ENCODE measurements at regions not wholly inside any gene's neighbourhood (a gene's known extent, or its start where the extent isn't known, plus 50 kb on each side); places are given as distances from the start of the nearest gene placed in this dataset.
"Not testable (repeated sequence)": the region's sequence is repeated elsewhere in the genome, so short reads cannot be mapped to it uniquely, and the experiment has no call there.

- DNase-seq (ENCODE audit: low read depth in 1 of 2, low spot score in 1 of 2), result no peak
- no peak for TF ChIP-seq JUND (IDR thresholded peaks at IDR 0.05; ENCODE audit: low read depth)
- in situ Hi-C loops (cut with HindIII; ENCODE audit: low pct_unique_long_range_greater_than_20kb, low sequenced_read_pairs), result no loop called here
These were observed 345.2 kb upstream of the SPHKAP start for GRCh38 chr2:228526687-228527086.

- no peak for TF ChIP-seq JUND (IDR thresholded peaks at IDR 0.05; ENCODE audit: low read depth)
- in situ Hi-C loops (cut with HindIII; ENCODE audit: low pct_unique_long_range_greater_than_20kb, low sequenced_read_pairs), result no loop called here
- no peak for DNase-seq (ENCODE audit: low read depth in 1 of 2, low spot score in 1 of 2)
These were observed 341.5 kb upstream of the SPHKAP start for GRCh38 chr2:228522977-228523376.

- in situ Hi-C loops (cut with HindIII; ENCODE audit: low pct_unique_long_range_greater_than_20kb, low sequenced_read_pairs), result no loop called here
- no peak for DNase-seq (ENCODE audit: low read depth in 1 of 2, low spot score in 1 of 2)
- TF ChIP-seq JUND (IDR thresholded peaks at IDR 0.05; ENCODE audit: low read depth), result no peak
These were observed 340.8 kb upstream of the SPHKAP start for GRCh38 chr2:228522276-228522675.

- no peak for DNase-seq (ENCODE audit: low read depth in 1 of 2, low spot score in 1 of 2)
- in situ Hi-C loops (cut with HindIII; ENCODE audit: low pct_unique_long_range_greater_than_20kb, low sequenced_read_pairs), result no loop called here
- TF ChIP-seq JUND (IDR thresholded peaks at IDR 0.05; ENCODE audit: low read depth), result no peak
These were observed 338.1 kb upstream of the SPHKAP start for GRCh38 chr2:228519561-228519960.

GRCh38 chr2:228516019-228516418, 334.5 kb upstream of the SPHKAP start:
- in situ Hi-C loops (cut with HindIII; ENCODE audit: low pct_unique_long_range_greater_than_20kb, low sequenced_read_pairs), result no loop called here
- no peak for TF ChIP-seq JUND (IDR thresholded peaks at IDR 0.05; ENCODE audit: low read depth)
- DNase-seq (ENCODE audit: low read depth in 1 of 2, low spot score in 1 of 2), result no peak

- in situ Hi-C loops (cut with HindIII; ENCODE audit: low pct_unique_long_range_greater_than_20kb, low sequenced_read_pairs), result not testable (repeated sequence)
These were observed 332.0 kb upstream of the SPHKAP start for GRCh38 chr2:228513480-228513879.

GRCh38 chr2:228509021-228509420, 327.5 kb upstream of the SPHKAP start:
- in situ Hi-C loops (cut with HindIII; ENCODE audit: low pct_unique_long_range_greater_than_20kb, low sequenced_read_pairs), result no loop called here
- TF ChIP-seq JUND (IDR thresholded peaks at IDR 0.05; ENCODE audit: low read depth), result no peak
- DNase-seq (ENCODE audit: low read depth in 1 of 2, low spot score in 1 of 2), result no peak

More at GRCh38 chr2:228513480-228513879, 332.0 kb upstream of the SPHKAP start:
- DNase-seq (ENCODE audit: low read depth in 1 of 2, low spot score in 1 of 2), result not testable (repeated sequence)

GRCh38 chr2:228507870-228508269, 326.4 kb upstream of the SPHKAP start:
- no peak for DNase-seq (ENCODE audit: low read depth in 1 of 2, low spot score in 1 of 2)
- TF ChIP-seq JUND (IDR thresholded peaks at IDR 0.05; ENCODE audit: low read depth), result no peak
- in situ Hi-C loops (cut with HindIII; ENCODE audit: low pct_unique_long_range_greater_than_20kb, low sequenced_read_pairs), result no loop called here

- no peak for DNase-seq (ENCODE audit: low read depth in 1 of 2, low spot score in 1 of 2)
- no peak for TF ChIP-seq JUND (IDR thresholded peaks at IDR 0.05; ENCODE audit: low read depth)
- in situ Hi-C loops (cut with HindIII; ENCODE audit: low pct_unique_long_range_greater_than_20kb, low sequenced_read_pairs), result no loop called here
These were observed 325.8 kb upstream of the SPHKAP start for GRCh38 chr2:228507231-228507824.

- no peak for TF ChIP-seq JUND (IDR thresholded peaks at IDR 0.05; ENCODE audit: low read depth)
- no peak for DNase-seq (ENCODE audit: low read depth in 1 of 2, low spot score in 1 of 2)
- in situ Hi-C loops (cut with HindIII; ENCODE audit: low pct_unique_long_range_greater_than_20kb, low sequenced_read_pairs), result no loop called here
These were observed 322.2 kb upstream of the SPHKAP start for GRCh38 chr2:228503731-228504130.

- no peak for TF ChIP-seq JUND (IDR thresholded peaks at IDR 0.05; ENCODE audit: low read depth)
- DNase-seq (ENCODE audit: low read depth in 1 of 2, low spot score in 1 of 2), result no peak
- in situ Hi-C loops (cut with HindIII; ENCODE audit: low pct_unique_long_range_greater_than_20kb, low sequenced_read_pairs), result no loop called here
These were observed 312.4 kb upstream of the SPHKAP start for GRCh38 chr2:228493852-228494251.

GRCh38 chr2:228479014-228479413, 297.5 kb upstream of the SPHKAP start:
- in situ Hi-C loops (cut with HindIII; ENCODE audit: low pct_unique_long_range_greater_than_20kb, low sequenced_read_pairs), result no loop called here
- DNase-seq (ENCODE audit: low read depth in 1 of 2, low spot score in 1 of 2), result no peak
- no peak for TF ChIP-seq JUND (IDR thresholded peaks at IDR 0.05; ENCODE audit: low read depth)

GRCh38 chr2:228474466-228474865, 293.0 kb upstream of the SPHKAP start:
- TF ChIP-seq JUND (IDR thresholded peaks at IDR 0.05; ENCODE audit: low read depth), result no peak
- in situ Hi-C loops (cut with HindIII; ENCODE audit: low pct_unique_long_range_greater_than_20kb, low sequenced_read_pairs), result no loop called here
- no peak for DNase-seq (ENCODE audit: low read depth in 1 of 2, low spot score in 1 of 2)

- DNase-seq (ENCODE audit: low read depth in 1 of 2, low spot score in 1 of 2), result no peak
- in situ Hi-C loops (cut with HindIII; ENCODE audit: low pct_unique_long_range_greater_than_20kb, low sequenced_read_pairs), result no loop called here
- no peak for TF ChIP-seq JUND (IDR thresholded peaks at IDR 0.05; ENCODE audit: low read depth)
These were observed 288.2 kb upstream of the SPHKAP start for GRCh38 chr2:228469721-228470120.

Data from T47D (cell line).